ENCODE measurements at regions not wholly inside any gene's neighbourhood (a gene's known extent, or its start where the extent isn't known, plus 50 kb on each side); places are given as distances from the start of the nearest gene placed in this dataset.

DNA sequence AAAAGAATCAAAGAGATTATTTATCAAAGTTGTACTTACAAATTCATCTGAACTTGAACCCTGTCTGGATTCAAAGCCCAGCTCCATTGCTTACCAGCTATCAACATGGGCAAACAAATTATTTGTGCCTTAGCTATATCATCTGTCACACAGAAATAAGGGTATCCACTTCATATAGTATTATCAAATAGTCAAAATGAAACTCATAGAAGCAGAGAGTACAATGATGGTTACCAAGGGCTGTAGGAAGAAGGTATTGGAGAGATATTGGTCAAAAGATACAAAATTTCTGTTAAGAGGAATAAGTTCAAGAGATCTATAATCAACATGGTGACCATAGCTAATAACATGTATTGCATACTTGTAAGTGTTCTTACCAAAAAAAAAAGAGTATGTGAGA, 87.8 kb upstream of the CCDC28A start:
- TF ChIP-seq, protein P1, sequence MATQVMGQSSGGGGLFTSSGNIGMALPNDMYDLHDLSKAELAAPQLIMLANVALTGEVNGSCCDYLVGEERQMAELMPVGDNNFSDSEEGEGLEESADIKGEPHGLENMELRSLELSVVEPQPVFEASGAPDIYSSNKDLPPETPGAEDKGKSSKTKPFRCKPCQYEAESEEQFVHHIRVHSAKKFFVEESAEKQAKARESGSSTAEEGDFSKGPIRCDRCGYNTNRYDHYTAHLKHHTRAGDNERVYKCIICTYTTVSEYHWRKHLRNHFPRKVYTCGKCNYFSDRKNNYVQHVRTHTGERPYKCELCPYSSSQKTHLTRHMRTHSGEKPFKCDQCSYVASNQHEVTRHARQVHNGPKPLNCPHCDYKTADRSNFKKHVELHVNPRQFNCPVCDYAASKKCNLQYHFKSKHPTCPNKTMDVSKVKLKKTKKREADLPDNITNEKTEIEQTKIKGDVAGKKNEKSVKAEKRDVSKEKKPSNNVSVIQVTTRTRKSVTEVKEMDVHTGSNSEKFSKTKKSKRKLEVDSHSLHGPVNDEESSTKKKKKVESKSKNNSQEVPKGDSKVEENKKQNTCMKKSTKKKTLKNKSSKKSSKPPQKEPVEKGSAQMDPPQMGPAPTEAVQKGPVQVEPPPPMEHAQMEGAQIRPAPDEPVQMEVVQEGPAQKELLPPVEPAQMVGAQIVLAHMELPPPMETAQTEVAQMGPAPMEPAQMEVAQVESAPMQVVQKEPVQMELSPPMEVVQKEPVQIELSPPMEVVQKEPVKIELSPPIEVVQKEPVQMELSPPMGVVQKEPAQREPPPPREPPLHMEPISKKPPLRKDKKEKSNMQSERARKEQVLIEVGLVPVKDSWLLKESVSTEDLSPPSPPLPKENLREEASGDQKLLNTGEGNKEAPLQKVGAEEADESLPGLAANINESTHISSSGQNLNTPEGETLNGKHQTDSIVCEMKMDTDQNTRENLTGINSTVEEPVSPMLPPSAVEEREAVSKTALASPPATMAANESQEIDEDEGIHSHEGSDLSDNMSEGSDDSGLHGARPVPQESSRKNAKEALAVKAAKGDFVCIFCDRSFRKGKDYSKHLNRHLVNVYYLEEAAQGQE (IDR thresholded peaks at IDR 0.05; ENCODE audit: low read depth), result no peak
- TF ChIP-seq RAD21 (IDR thresholded peaks at IDR 0.05; ENCODE audit: low read depth), result no peak
